HFF-Myc (cell line): ENCODE measurements at regions not wholly inside any gene's neighbourhood (a gene's known extent, or its start where the extent isn't known, plus 50 kb on each side); places are given as distances from the start of the nearest gene placed in this dataset.

ENCODE experiments used
- DNase-seq: peaks from one replicate; pipeline ENCODE4 v3.0.0-alpha.2; 2011; ENCODE audit warnings: low read depth; ENCODE audit errors: extremely low read depth
- H3K4me3 ChIP-seq: replicated peaks from 2 replicates; pipeline ENCODE4 v1.5.1; 2011; ENCODE audit warnings: low read depth, mild to moderate bottlenecking, control low read depth, low read length
- TF ChIP-seq, protein P1 (sequence below): IDR thresholded peaks from 2 replicates; pipeline ENCODE4 v1.5.1; 2012; ENCODE audit warnings: mild to moderate bottlenecking, low read depth, low read length, control low read depth; ENCODE audit errors: missing control alignments

- TF ChIP-seq, protein P1, sequence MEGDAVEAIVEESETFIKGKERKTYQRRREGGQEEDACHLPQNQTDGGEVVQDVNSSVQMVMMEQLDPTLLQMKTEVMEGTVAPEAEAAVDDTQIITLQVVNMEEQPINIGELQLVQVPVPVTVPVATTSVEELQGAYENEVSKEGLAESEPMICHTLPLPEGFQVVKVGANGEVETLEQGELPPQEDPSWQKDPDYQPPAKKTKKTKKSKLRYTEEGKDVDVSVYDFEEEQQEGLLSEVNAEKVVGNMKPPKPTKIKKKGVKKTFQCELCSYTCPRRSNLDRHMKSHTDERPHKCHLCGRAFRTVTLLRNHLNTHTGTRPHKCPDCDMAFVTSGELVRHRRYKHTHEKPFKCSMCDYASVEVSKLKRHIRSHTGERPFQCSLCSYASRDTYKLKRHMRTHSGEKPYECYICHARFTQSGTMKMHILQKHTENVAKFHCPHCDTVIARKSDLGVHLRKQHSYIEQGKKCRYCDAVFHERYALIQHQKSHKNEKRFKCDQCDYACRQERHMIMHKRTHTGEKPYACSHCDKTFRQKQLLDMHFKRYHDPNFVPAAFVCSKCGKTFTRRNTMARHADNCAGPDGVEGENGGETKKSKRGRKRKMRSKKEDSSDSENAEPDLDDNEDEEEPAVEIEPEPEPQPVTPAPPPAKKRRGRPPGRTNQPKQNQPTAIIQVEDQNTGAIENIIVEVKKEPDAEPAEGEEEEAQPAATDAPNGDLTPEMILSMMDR: no peak
- no peak for DNase-seq
- no peak overlapping the region for H3K4me3 ChIP-seq
These were observed 462.6 kb downstream of the HDGFL1 start for GRCh38 chr6:23031986-23032385.

DNA sequence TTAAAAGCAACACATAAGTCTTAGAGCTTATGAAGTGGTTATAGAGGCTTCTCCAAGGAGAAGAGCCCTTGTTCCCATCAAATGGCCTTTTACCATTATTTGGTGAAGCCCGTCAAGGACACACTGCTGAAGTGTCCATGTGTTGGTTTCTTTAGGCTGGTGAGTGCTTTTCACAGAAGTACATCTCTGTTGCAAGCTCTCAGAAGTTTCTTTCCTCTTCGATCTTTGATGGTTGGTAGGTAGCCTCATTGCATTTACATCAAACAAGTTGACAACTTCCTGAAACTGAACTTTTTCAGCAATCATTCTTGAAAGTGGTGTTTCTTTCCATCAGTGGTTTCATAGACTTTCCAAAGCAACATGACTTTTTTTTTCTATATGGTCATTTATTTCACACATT lies 465.6 kb downstream of the HDGFL1 start:
- DNase-seq: no peak
- TF ChIP-seq, protein P1: no peak
- H3K4me3 ChIP-seq: no peak overlapping the region

GRCh38 chr6:23036406-23036983 lies 467.1 kb downstream of the HDGFL1 start:
- H3K4me3 ChIP-seq: no peak overlapping the region
- DNase-seq: no peak
- TF ChIP-seq, protein P1: no peak

GRCh38 chr6:23040899-23041298 lies 471.5 kb downstream of the HDGFL1 start:
- no peak overlapping the region for H3K4me3 ChIP-seq
- TF ChIP-seq, protein P1: no peak
- DNase-seq: no peak

- no peak overlapping the region for H3K4me3 ChIP-seq
- TF ChIP-seq, protein P1: no peak
- no peak for DNase-seq
These were observed 475.9 kb downstream of the HDGFL1 start for GRCh38 chr6:23045280-23045679.

- TF ChIP-seq, protein P1: no peak
- DNase-seq: no peak
- no peak overlapping the region for H3K4me3 ChIP-seq
These were observed 486.2 kb downstream of the HDGFL1 start for GRCh38 chr6:23055523-23055922.

DNA sequence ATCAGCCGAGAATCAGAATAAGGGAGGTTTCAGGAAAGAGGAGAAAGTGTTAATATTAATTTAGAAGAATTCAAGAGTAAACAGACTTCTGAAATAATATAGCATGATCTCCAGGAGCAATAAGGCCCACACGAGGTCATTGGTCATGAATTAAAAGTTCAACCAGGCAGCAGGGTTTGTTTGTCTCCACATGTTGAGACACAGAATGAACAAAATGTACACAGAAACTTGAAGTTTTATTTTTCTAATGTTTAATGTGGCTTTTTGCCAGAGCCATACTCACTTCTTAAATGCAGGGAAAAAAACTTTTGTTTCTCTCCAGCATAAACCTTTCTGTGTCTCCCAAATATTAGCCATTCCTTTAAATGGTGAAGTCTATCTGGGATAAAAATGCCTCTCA lies 504.5 kb downstream of the HDGFL1 start:
- no peak overlapping the region for H3K4me3 ChIP-seq
- TF ChIP-seq, protein P1: no peak
- DNase-seq: no peak
